Colonic mucosa (tissue), 4 donors: ENCODE measurements at regions not wholly inside any gene's neighbourhood (a gene's known extent, or its start where the extent isn't known, plus 50 kb on each side); places are given as distances from the start of the nearest gene placed in this dataset.

Source experiments
- DNase-seq: peaks from one replicate; pipeline ENCODE4 v3.0.0-alpha.2; 2020
- H3K27ac ChIP-seq: fragments of 200-600 bp; one replicate; pipeline ENCODE4 v1.8.0; 2021
- H3K27me3 ChIP-seq: fragments of 200-600 bp; one replicate; pipeline ENCODE4 v1.8.0; 2021
- H3K36me3 ChIP-seq: fragments of 200-600 bp; one replicate; pipeline ENCODE4 v1.8.0; 2021
- H3K4me1 ChIP-seq: fragments of 200-600 bp; one replicate; pipeline ENCODE4 v1.8.0; 2021; ENCODE audit warnings: mild to moderate bottlenecking
- H3K4me3 ChIP-seq: fragments of 200-600 bp; one replicate; pipeline ENCODE4 v1.8.0; 2021
- H3K9ac ChIP-seq, 2 donors: one replicate each; pipeline ENCODE4 v1.7.0; 2013; ENCODE audit warnings: control low read depth in 2 of 2, low read depth in 2 of 2, low read length in 2 of 2
- H3K9me3 ChIP-seq: fragments of 200-600 bp; one replicate; pipeline ENCODE4 v1.8.0; 2021
- intact Hi-C: fragments of 100-400 bp; cut with DNase I; formaldehyde crosslinking; loops from one replicate; pipeline ENCODE4 v1.14.1; 2022
- TF ChIP-seq, protein P1 (sequence below): fragments of 200-600 bp; IDR thresholded peaks from one replicate; pipeline ENCODE4 v1.8.0; 2022; ENCODE audit warnings: antibody characterized with exemption, mild to moderate bottlenecking
- donor health status: healthy.
- donor health status: DM: no; HTN: no; CAD: no.
- donor health status: DM: no; HTN: no; CAD: no.

DNA sequence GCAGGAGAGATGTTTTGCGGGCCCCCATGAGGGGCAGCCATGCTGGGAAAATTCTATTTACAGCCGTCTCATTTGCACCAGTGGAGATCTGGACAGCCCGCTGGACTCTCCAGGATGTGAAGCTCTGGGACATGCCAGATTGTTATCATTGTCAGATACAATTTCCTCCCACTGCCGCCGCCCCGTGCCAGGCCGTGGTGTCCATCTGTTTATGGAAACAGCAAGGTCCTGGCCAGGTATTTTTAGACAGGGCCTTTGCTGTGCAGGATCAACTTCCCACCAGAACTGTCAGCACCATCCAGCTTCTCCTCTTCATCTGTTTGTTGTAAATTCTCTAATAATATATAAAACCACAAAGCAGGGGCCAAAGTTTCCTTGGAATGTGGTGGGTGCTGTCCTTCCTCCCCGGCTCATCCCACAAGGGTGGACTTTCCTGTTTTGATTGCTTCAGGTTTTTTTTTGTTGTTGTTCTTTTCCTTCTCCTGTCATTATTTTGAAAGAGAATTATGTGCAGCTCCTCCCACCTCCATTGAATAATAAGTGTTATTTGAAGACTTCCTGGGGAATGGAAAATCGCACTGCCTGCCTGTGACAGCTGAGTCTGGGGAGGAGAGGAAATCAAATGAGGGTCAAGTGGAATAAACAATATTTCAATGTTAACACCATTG lies 398.1 kb downstream of the TNS1 start:
- TF ChIP-seq, protein P1, sequence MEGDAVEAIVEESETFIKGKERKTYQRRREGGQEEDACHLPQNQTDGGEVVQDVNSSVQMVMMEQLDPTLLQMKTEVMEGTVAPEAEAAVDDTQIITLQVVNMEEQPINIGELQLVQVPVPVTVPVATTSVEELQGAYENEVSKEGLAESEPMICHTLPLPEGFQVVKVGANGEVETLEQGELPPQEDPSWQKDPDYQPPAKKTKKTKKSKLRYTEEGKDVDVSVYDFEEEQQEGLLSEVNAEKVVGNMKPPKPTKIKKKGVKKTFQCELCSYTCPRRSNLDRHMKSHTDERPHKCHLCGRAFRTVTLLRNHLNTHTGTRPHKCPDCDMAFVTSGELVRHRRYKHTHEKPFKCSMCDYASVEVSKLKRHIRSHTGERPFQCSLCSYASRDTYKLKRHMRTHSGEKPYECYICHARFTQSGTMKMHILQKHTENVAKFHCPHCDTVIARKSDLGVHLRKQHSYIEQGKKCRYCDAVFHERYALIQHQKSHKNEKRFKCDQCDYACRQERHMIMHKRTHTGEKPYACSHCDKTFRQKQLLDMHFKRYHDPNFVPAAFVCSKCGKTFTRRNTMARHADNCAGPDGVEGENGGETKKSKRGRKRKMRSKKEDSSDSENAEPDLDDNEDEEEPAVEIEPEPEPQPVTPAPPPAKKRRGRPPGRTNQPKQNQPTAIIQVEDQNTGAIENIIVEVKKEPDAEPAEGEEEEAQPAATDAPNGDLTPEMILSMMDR = no peak
- no peak for DNase-seq
- intact Hi-C loops = no loop called here
- Histone ChIP-seq H3K9me3 (no peaks in the 10 kb centered on the region), H3K4me3 (no peak overlapping the region), H3K27me3 (no peaks in the 10 kb centered on the region), H3K9ac (no peak overlapping the region), H3K27ac (no peak overlapping the region), H3K36me3 (no peaks in the 10 kb centered on the region), H3K4me1 (no peaks in the 10 kb centered on the region)

DNA sequence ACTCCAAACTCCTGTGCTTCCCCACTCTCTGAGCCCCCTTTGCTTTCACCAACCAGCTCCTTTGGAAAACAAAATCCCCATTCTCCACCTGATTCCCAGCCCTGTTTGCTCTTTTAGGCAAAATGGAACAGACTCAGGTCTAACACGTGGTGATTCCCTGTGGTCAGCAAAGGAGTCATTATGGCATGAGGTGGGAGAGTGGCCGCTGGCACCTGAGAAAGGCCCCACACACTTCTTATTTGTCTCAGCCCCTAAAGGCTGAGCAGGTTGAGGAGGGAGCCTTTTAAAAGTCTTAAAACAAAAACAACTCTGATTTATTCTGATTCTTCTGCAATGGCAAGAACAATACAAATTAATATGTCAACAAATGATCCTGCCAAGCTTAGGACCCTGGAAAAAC lies 401.2 kb downstream of the TNS1 start:
- intact Hi-C loops = no loop called here
- H3K4me3 ChIP-seq = no peak overlapping the region

DNA sequence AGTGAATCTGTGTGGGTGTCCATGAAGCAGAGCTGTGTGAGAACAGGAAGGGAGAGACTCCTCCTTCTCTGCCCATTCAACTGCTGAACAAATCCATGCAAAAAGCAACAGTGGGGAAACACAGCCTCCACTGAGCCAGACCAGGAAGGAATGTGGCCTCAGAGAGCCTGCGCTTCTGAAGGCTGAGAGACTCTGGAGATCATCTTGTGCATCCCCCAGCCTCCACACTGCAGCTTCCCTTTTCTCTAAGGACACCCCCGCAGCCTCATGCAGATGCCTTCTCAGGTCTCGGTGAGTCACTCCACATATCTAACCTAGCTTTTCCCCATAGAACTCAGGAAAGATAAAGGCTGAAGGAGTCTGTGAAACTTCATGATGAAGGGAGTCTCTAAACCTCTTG lies 402.9 kb downstream of the TNS1 start:
- Histone ChIP-seq H3K4me1 (no peaks in the 10 kb centered on the region), H3K27me3 (no peaks in the 10 kb centered on the region), H3K4me3 (no peak overlapping the region), H3K27ac (no peak overlapping the region), H3K9me3 (no peaks in the 10 kb centered on the region), H3K9ac (no peak overlapping the region), H3K36me3 (no peaks in the 10 kb centered on the region)
- DNase-seq = no peak
- intact Hi-C loops = no loop called here
- TF ChIP-seq, protein P1 = no peak

More for the DNA sequence above, 401.2 kb downstream of the TNS1 start:
- Histone ChIP-seq H3K9me3 (no peaks in the 10 kb centered on the region), H3K27me3 (no peaks in the 10 kb centered on the region), H3K4me1 (no peaks in the 10 kb centered on the region), H3K9ac (no peak overlapping the region), H3K36me3 (no peaks in the 10 kb centered on the region), H3K27ac (no peak overlapping the region)
- TF ChIP-seq, protein P1 = no peak
- no peak for DNase-seq

DNA sequence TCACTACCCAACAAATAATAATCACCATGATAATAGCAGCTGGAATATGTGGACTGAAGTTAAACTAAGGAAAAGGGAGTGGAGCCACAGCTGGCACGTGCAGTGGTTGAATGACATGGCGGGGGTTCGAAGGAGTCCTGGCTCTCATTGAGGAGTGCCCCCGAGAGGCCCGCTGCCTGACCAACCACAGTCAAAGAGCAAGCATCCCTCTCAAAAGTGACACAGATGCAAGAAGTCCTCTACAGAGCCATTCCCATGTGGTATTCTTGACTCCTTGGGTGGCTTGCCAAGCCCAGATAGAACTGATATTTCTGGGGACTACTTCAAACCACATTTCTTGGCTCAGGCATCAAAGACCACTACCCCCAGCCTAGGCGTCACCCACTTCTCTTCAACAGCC lies 405.1 kb downstream of the TNS1 start:
- no peak overlapping the region for H3K9ac ChIP-seq
- no peak for DNase-seq
- intact Hi-C loops = no loop called here
- H3K36me3 ChIP-seq = no peaks in the 10 kb centered on the region
- no peaks in the 10 kb centered on the region for H3K9me3 ChIP-seq
- TF ChIP-seq, protein P1 = no peak
- no peaks in the 10 kb centered on the region for H3K27me3 ChIP-seq
- H3K4me1 ChIP-seq = no peaks in the 10 kb centered on the region
- H3K27ac ChIP-seq = no peak overlapping the region
- H3K4me3 ChIP-seq = no peak overlapping the region

DNA sequence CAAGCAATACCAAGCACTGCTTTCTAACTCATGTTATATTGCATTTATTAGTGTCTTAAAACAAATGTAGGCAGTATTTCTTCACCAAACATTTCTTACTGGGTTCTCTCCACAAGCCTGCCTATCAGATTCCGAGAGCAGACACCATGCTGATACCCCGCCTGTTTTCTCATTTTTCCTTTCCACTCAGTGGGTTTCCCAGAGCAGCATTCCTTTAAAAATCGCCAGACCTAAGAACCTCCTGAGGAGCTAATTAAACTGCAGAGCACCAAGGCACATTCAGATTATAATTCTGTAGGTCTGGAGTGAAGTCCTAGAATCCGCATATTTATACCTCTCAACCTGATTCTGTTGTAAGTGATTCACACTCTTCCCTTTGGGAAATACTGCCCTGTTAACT lies 405.6 kb downstream of the TNS1 start:
- H3K27me3 ChIP-seq = no peaks in the 10 kb centered on the region
- no peaks in the 10 kb centered on the region for H3K36me3 ChIP-seq
- H3K9me3 ChIP-seq = no peaks in the 10 kb centered on the region
- H3K27ac ChIP-seq = no peak overlapping the region
- TF ChIP-seq, protein P1 = no peak
- no peaks in the 10 kb centered on the region for H3K4me1 ChIP-seq
- intact Hi-C loops = no loop called here
- H3K9ac ChIP-seq = no peak overlapping the region
- no peak for DNase-seq
- no peak overlapping the region for H3K4me3 ChIP-seq
